Liver (tissue), 8 donors: ENCODE measurements at regions not wholly inside any gene's neighbourhood (a gene's known extent, or its start where the extent isn't known, plus 50 kb on each side); places are given as distances from the start of the nearest gene placed in this dataset.
A peak's percentile ranks its signal among the peaks of the same experiment; 100 is the strongest.

Experiments
- DNase-seq: peaks from one replicate; pipeline ENCODE4 v3.0.0-alpha.2; 2017; ENCODE audit warnings: low spot score
- H3K27ac ChIP-seq, 2 donors: one replicate each; pipeline ENCODE4 v1.7.0; 2013; ENCODE audit warnings: inconsistent platforms in 2 of 2, low read length in 2 of 2, control low read depth in 1 of 2, low read depth in 1 of 2, mild to moderate bottlenecking in 1 of 2
- H3K27me3 ChIP-seq, 4 donors: one replicate each; pipeline versions ENCODE4 v1.6.1 to v1.7.0; 2013; ENCODE audit warnings: low read length in 3 of 4, inconsistent platforms in 1 of 4, mild to moderate bottlenecking in 1 of 4, moderate library complexity in 1 of 4; ENCODE audit not compliant: control insufficient read depth in 4 of 4, insufficient read depth in 4 of 4
- H3K36me3 ChIP-seq, 4 donors: one replicate each; pipeline versions ENCODE4 v1.6.1 to v1.7.0; 2013; ENCODE audit warnings: low read length in 3 of 4, mild to moderate bottlenecking in 3 of 4, low read depth in 1 of 4, moderate library complexity in 1 of 4; ENCODE audit not compliant: control insufficient read depth in 4 of 4, insufficient read depth in 3 of 4
- H3K4me1 ChIP-seq, 4 donors: one replicate each; pipeline versions ENCODE4 v1.6.1 to v1.7.0; 2013; ENCODE audit warnings: low read length in 3 of 4, mild to moderate bottlenecking in 3 of 4, moderate library complexity in 1 of 4; ENCODE audit not compliant: control insufficient read depth in 4 of 4, insufficient read depth in 4 of 4
- H3K4me3 ChIP-seq, 3 donors: one replicate each; pipeline versions ENCODE4 v1.6.1 to v1.7.0; 2013; ENCODE audit warnings: low read length in 3 of 3, control low read depth in 1 of 3, low read depth in 1 of 3, mild to moderate bottlenecking in 1 of 3
- H3K9ac ChIP-seq, 2 donors: one replicate each; pipeline ENCODE4 v1.7.0; 2013; ENCODE audit warnings: low read length in 2 of 2, mild to moderate bottlenecking in 2 of 2, moderate library complexity in 2 of 2, control low read depth in 1 of 2, low read depth in 1 of 2
- H3K9me3 ChIP-seq, 4 donors: one replicate each; pipeline versions ENCODE4 v1.6.1 to v1.7.0; 2013; ENCODE audit warnings: low read length in 3 of 4; ENCODE audit not compliant: control insufficient read depth in 4 of 4
- EGR1 ChIP-seq, 2 donors: IDR thresholded peaks; 2 replicates each; pipeline ENCODE4 v1.6.1; 2016 to 2018; ENCODE audit warnings: antibody characterized with exemption in 2 of 2, low read depth in 2 of 2
- FOXA1 ChIP-seq: IDR thresholded peaks from 2 replicates; pipeline ENCODE4 v1.6.1; 2016; ENCODE audit warnings: antibody characterized with exemption
- FOXA2 ChIP-seq: IDR thresholded peaks from 2 replicates; pipeline ENCODE4 v1.6.1; 2016; ENCODE audit warnings: antibody characterized with exemption
- GABPA ChIP-seq, 2 donors: IDR thresholded peaks in 1 of 2; conservative IDR thresholded peaks in 1 of 2; 2 replicates each; pipeline ENCODE4 v1.6.1; 2016; ENCODE audit warnings: antibody characterized with exemption in 2 of 2, mild to moderate bottlenecking in 1 of 2, moderate library complexity in 1 of 2
- HNF4A ChIP-seq, 2 donors: conservative IDR thresholded peaks; 2 replicates each; pipeline ENCODE4 v1.6.1; 2016; ENCODE audit warnings: antibody characterized with exemption in 2 of 2, mild to moderate bottlenecking in 2 of 2
- JUND ChIP-seq, 2 donors: IDR thresholded peaks; 2 replicates each; pipeline ENCODE4 v1.6.1; 2016; ENCODE audit warnings: antibody characterized with exemption in 2 of 2
- MAX ChIP-seq: IDR thresholded peaks from 2 replicates; pipeline ENCODE4 v1.6.1; 2016; ENCODE audit warnings: antibody characterized with exemption
- REST ChIP-seq: IDR thresholded peaks from 2 replicates; pipeline ENCODE4 v1.6.1; 2016; ENCODE audit warnings: antibody characterized with exemption, mild to moderate bottlenecking
- RXRA ChIP-seq, 2 donors: IDR thresholded peaks; 2 replicates each; pipeline ENCODE4 v1.6.1; 2017 to 2018; ENCODE audit warnings: antibody characterized with exemption in 2 of 2, mild to moderate bottlenecking in 1 of 2
- TAF1 ChIP-seq: conservative IDR thresholded peaks from 2 replicates; pipeline ENCODE4 v1.6.1; 2016; ENCODE audit warnings: antibody characterized with exemption, mild to moderate bottlenecking
- YY1 ChIP-seq: IDR thresholded peaks from 2 replicates; pipeline ENCODE4 v1.6.1; 2016; ENCODE audit warnings: antibody characterized with exemption, mild to moderate bottlenecking
- WGBS: extraction: QIAGEN DNeasy Blood & Tissue Kit; methylation state at CpG from one replicate; pipeline ENCODE4 v1.1.7; 2013; 5-methylcytosine and 5-hydroxymethylcytosine counted together
- TF ChIP-seq, protein P1 (sequence below): fragments of 150-350 bp; IDR thresholded peaks from 2 replicates; pipeline ENCODE4 v1.5.1; 2017; ENCODE audit warnings: improper control_type of control experiment, low read depth, low read length; ENCODE audit not compliant: missing input control
- TF ChIP-seq, protein P2 (sequence below): IDR thresholded peaks from 2 replicates; pipeline ENCODE4 v1.6.1; 2016; ENCODE audit warnings: antibody characterized with exemption
- donor health status: healthy.
- donor health status: healthy.
- donor health status: healthy.
- donor health status: healthy.
- donor health status: healthy.

DNA sequence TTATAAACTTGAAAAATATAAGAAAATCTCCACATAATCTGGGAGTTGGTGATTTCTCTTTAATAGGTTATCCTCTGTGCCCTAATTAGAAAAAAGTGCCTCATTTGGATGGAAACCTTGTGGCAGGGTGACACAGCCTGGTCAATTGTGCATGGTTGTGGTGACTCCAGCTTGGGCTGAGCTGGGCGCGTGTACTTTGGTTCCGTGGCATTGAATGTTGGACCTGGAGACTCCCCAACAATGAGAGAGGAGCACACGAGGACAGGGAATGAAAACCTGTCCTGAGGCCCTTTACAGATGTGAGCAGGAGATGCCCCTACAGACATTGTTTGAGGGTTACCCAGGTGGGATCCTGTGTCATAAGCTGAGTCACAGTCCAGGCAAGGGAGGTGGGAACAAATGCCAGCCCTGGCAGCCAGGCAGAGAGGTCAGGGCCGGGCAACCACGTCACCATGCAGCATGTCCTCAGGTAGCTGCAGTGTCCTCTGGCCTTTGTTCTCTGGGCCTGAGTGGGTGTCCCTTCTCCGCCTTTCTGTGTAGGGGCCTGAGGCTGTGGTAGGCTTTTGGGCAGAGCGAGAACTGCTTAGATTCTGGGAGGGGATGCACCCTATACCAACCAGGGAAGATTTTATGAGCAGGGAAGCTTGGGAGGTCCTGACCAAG, 147.4 kb upstream of the TBX20 start (continued):
- peak; percentile 63 for TF ChIP-seq MAX
- TF ChIP-seq FOXA1: no peak
- TF ChIP-seq, protein P1, sequence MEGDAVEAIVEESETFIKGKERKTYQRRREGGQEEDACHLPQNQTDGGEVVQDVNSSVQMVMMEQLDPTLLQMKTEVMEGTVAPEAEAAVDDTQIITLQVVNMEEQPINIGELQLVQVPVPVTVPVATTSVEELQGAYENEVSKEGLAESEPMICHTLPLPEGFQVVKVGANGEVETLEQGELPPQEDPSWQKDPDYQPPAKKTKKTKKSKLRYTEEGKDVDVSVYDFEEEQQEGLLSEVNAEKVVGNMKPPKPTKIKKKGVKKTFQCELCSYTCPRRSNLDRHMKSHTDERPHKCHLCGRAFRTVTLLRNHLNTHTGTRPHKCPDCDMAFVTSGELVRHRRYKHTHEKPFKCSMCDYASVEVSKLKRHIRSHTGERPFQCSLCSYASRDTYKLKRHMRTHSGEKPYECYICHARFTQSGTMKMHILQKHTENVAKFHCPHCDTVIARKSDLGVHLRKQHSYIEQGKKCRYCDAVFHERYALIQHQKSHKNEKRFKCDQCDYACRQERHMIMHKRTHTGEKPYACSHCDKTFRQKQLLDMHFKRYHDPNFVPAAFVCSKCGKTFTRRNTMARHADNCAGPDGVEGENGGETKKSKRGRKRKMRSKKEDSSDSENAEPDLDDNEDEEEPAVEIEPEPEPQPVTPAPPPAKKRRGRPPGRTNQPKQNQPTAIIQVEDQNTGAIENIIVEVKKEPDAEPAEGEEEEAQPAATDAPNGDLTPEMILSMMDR: no peak
- TF ChIP-seq JUND (IDR thresholded peaks at IDR 0.05): peak in 1 of 2 donors; percentile 66
- TF ChIP-seq GABPA (IDR thresholded peaks at IDR 0.05 in 1 of 2, conservative IDR thresholded peaks at IDR 0.05 in 1 of 2): no peak
- peak; percentile 88 to 99 for TF ChIP-seq RXRA (IDR thresholded peaks at IDR 0.05)

GRCh38 chr7:35399840-35400239, 145.9 kb upstream of the TBX20 start:
- Histone ChIP-seq H3K4me3 (no peak overlapping the region), H3K4me1 (peaks cover 0 to 20% (median 6%) of the 10 kb centered on the region in 4 donors), H3K36me3 (no peaks in the 10 kb centered on the region), H3K9me3 (no peaks in the 10 kb centered on the region), H3K9ac (no peak overlapping the region), H3K27me3 (no peaks in the 10 kb centered on the region), H3K27ac (no peak overlapping the region)
- DNase-seq: no peak
- TF ChIP-seq REST (no peak), FOXA1 (no peak), EGR1 (IDR thresholded peaks at IDR 0.05; ENCODE audit: low read depth in 2 of 2) (no peak), FOXA2 (no peak), MAX (no peak)
- TF ChIP-seq, protein P1: no peak
- WGBS: 85% methylated on average over 4 of the region's 4 CpGs

GRCh38 chr7:35399216-35399615, 145.3 kb upstream of the TBX20 start:
- Histone ChIP-seq H3K4me3 (no peak overlapping the region), H3K9me3 (no peaks in the 10 kb centered on the region), H3K9ac (no peak overlapping the region), H3K36me3 (no peaks in the 10 kb centered on the region), H3K27ac (no peak overlapping the region), H3K27me3 (no peaks in the 10 kb centered on the region), H3K4me1 (peaks cover 0 to 20% (median 6%) of the 10 kb centered on the region in 4 donors)
- DNase-seq: no peak
- no peak for TF ChIP-seq YY1
- TF ChIP-seq FOXA1: no peak
- TF ChIP-seq TAF1: no peak
- TF ChIP-seq, protein P2, sequence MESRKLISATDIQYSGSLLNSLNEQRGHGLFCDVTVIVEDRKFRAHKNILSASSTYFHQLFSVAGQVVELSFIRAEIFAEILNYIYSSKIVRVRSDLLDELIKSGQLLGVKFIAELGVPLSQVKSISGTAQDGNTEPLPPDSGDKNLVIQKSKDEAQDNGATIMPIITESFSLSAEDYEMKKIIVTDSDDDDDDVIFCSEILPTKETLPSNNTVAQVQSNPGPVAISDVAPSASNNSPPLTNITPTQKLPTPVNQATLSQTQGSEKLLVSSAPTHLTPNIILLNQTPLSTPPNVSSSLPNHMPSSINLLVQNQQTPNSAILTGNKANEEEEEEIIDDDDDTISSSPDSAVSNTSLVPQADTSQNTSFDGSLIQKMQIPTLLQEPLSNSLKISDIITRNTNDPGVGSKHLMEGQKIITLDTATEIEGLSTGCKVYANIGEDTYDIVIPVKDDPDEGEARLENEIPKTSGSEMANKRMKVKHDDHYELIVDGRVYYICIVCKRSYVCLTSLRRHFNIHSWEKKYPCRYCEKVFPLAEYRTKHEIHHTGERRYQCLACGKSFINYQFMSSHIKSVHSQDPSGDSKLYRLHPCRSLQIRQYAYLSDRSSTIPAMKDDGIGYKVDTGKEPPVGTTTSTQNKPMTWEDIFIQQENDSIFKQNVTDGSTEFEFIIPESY: no peak
- TF ChIP-seq RXRA (IDR thresholded peaks at IDR 0.05): no peak
- TF ChIP-seq MAX: no peak
- no peak for TF ChIP-seq HNF4A (conservative IDR thresholded peaks at IDR 0.05)
